ENCODE measurements at regions not wholly inside any gene's neighbourhood (a gene's known extent, or its start where the extent isn't known, plus 50 kb on each side); places are given as distances from the start of the nearest gene placed in this dataset.

DNA sequence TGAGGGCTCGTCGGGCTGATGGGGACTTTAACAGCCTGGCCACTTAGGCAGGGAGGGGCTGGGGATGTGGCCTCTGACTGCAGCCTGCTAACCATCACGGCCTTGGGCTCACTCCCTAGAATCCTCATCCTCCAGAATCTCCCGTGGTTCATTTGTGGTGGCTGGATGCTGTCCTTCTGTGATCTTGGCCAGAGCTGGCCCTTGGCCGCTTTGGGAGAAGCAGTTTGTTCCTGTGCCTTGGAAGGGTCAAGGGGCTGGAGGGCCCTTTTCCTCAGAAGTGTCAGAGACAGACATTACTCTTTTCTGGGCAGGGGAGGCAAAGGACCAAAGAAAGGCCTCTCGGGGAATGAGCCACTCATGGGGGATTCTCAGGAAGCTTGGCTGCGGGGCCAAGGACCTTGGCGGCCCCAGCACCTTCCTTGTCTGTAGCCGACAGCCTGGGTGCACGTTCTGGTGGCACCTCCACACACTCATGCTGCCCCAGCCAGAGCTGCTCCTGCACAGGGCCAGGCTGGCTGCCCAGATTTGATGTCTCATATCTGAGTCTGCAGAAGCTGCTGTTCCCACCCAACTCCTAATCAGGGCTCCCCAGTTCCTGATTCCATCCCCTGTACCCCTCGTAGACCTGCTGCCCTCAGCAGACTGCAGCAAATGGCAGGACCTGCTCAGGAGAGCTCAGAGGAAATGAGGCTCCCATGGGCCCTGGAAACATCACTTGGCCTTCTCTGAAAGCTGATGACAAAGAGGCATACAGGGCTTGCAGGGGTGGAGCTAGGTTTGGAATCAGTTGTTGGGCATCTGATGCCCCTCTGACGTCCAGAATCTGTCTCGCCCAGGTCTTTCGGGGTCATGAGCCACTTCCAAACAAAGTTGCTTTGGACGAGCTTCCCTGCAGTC, 107.7 kb downstream of the CTTN start:
- no peak for TF ChIP-seq POLR2A (IDR thresholded peaks at IDR 0.05; ENCODE audit: low read length)
- no peak for TF ChIP-seq GATA1 (IDR thresholded peaks at IDR 0.05; ENCODE audit: low read depth, low read length)

Data from erythroblast (primary cell).